Astrocyte (in vitro differentiated cells and primary cell): ENCODE measurements at regions not wholly inside any gene's neighbourhood (a gene's known extent, or its start where the extent isn't known, plus 50 kb on each side); places are given as distances from the start of the nearest gene placed in this dataset.

Experiments
- DNase-seq: peaks from one replicate; pipeline ENCODE4 v3.0.0-alpha.2; 2010; ENCODE audit warnings: low read depth
- FAIRE-seq: peaks from 2 replicates; lab custom pipeline; 2011; peaks lifted over from hg19 to GRCh38; lab: Jason Lieb, UNC
- H2AFZ ChIP-seq: 2 replicates; pipeline ENCODE4 v1.6.0; 2012; ENCODE audit warnings: low read depth, low read length, inconsistent platforms
- H3K27ac ChIP-seq: 2 replicates; pipeline ENCODE4 v1.5.1; 2011; ENCODE audit warnings: low read depth, low read length, inconsistent platforms
- H3K27me3 ChIP-seq: 2 replicates; pipeline ENCODE4 v1.6.0; 2011; ENCODE audit warnings: low read length, inconsistent platforms; ENCODE audit not compliant: insufficient read depth
- H3K36me3 ChIP-seq: 2 replicates; pipeline ENCODE4 v1.5.1; 2011; ENCODE audit warnings: low read length, inconsistent platforms; ENCODE audit not compliant: insufficient read depth
- H3K4me1 ChIP-seq: 2 replicates; pipeline ENCODE4 v1.5.1; 2011; ENCODE audit warnings: low read length, inconsistent platforms; ENCODE audit not compliant: insufficient read depth
- H3K4me2 ChIP-seq: 2 replicates; pipeline ENCODE4 v1.6.0; 2012; ENCODE audit warnings: low read length, inconsistent platforms
- H3K4me3 ChIP-seq: 2 replicates; pipeline ENCODE4 v1.5.1; 2011; ENCODE audit warnings: low read depth, mild to moderate bottlenecking, low read length, inconsistent platforms; ENCODE audit not compliant: insufficient read depth
- H3K79me2 ChIP-seq: 2 replicates; pipeline ENCODE4 v1.6.0; 2012; ENCODE audit warnings: mild to moderate bottlenecking, low read length, inconsistent platforms; ENCODE audit not compliant: insufficient read depth
- H3K9ac ChIP-seq: 2 replicates; pipeline ENCODE4 v1.6.0; 2012; ENCODE audit warnings: mild to moderate bottlenecking, low read length, inconsistent platforms
- H3K9me3 ChIP-seq: 2 replicates; pipeline ENCODE4 v1.5.1; 2012; ENCODE audit warnings: low read depth, mild to moderate bottlenecking, low read length, inconsistent platforms; ENCODE audit not compliant: insufficient read depth
- H4K20me1 ChIP-seq: 2 replicates; pipeline ENCODE4 v1.6.0; 2012; ENCODE audit warnings: low read length, inconsistent platforms; ENCODE audit not compliant: insufficient read depth
- H3K27ac Mint-ChIP-seq: one replicate; pipeline ENCODE4 v1.8.0; 2021; ENCODE audit warnings: mild to moderate bottlenecking, mixed read lengths; ENCODE audit not compliant: unreplicated experiment
- H3K27me3 Mint-ChIP-seq: one replicate; pipeline ENCODE4 v1.8.0; 2021; ENCODE audit warnings: low read depth, mixed read lengths; ENCODE audit not compliant: unreplicated experiment
- H3K36me3 Mint-ChIP-seq: one replicate; pipeline ENCODE4 v1.8.0; 2021; ENCODE audit warnings: low read depth, mixed read lengths; ENCODE audit not compliant: unreplicated experiment
- H3K4me1 Mint-ChIP-seq: one replicate; pipeline ENCODE4 v1.8.0; 2021; ENCODE audit warnings: low read depth, mixed read lengths; ENCODE audit not compliant: unreplicated experiment
- H3K4me3 Mint-ChIP-seq: one replicate; pipeline ENCODE4 v1.8.0; 2021; ENCODE audit warnings: mild to moderate bottlenecking, moderate library complexity, mixed read lengths; ENCODE audit not compliant: unreplicated experiment
- H3K9me3 Mint-ChIP-seq: one replicate; pipeline ENCODE4 v1.8.0; 2021; ENCODE audit warnings: mild to moderate bottlenecking, mixed read lengths; ENCODE audit not compliant: unreplicated experiment
- CTCF ChIP-seq: IDR thresholded peaks from 2 replicates; pipeline ENCODE4 v1.5.1; 2011; ENCODE audit warnings: low read depth, mild to moderate bottlenecking, inconsistent platforms, low read length, moderate library complexity; ENCODE audit not compliant: insufficient read depth
- EZH2 ChIP-seq: IDR thresholded peaks from 2 replicates; pipeline ENCODE4 v1.6.1; 2012; ENCODE audit warnings: mild to moderate bottlenecking, low read length, inconsistent platforms; ENCODE audit not compliant: insufficient read depth

GRCh38 chr1:101185421-101185820 is 51.4 kb upstream of the S1PR1 start:
- H3K4me2 ChIP-seq: peak overlapping the region; percentile 63
- H3K9ac ChIP-seq: no peak overlapping the region
- peaks cover 3% of the 10 kb centered on the region for H3K9me3 Mint-ChIP-seq
- H3K27ac Mint-ChIP-seq: no peak overlapping the region
- no peak overlapping the region for H3K4me3 Mint-ChIP-seq
- H3K79me2 ChIP-seq: no peaks in the 10 kb centered on the region
- TF ChIP-seq CTCF: no peak
- H3K27ac ChIP-seq: peak overlapping the region; percentile 44
- peaks cover 16% of the 10 kb centered on the region for H3K4me1 ChIP-seq
- H3K27me3 ChIP-seq: no peaks in the 10 kb centered on the region
- no peaks in the 10 kb centered on the region for H3K36me3 ChIP-seq
- peak overlapping the region; percentile 21 for H3K4me3 ChIP-seq
- H3K9me3 ChIP-seq: no peaks in the 10 kb centered on the region
- FAIRE-seq: no peak
- H4K20me1 ChIP-seq: no peaks in the 10 kb centered on the region
- H3K4me1 Mint-ChIP-seq: peaks cover 8% of the 10 kb centered on the region
- H3K27me3 Mint-ChIP-seq: no peaks in the 10 kb centered on the region
- no peak overlapping the region for H2AFZ ChIP-seq
- H3K36me3 Mint-ChIP-seq: no peaks in the 10 kb centered on the region
- DNase-seq: peak; percentile 65

GRCh38 chr1:101183388-101183699 is 53.5 kb upstream of the S1PR1 start:
- Histone ChIP-seq H3K27ac (no peak overlapping the region), H3K27me3 (no peaks in the 10 kb centered on the region), H4K20me1 (no peaks in the 10 kb centered on the region), H3K79me2 (no peaks in the 10 kb centered on the region), H3K36me3 (no peaks in the 10 kb centered on the region), H3K9me3 (no peaks in the 10 kb centered on the region), H3K4me2 (no peak overlapping the region), H3K9ac (no peak overlapping the region), H2AFZ (no peak overlapping the region), H3K4me3 (no peak overlapping the region), H3K4me1 (peaks cover 16% of the 10 kb centered on the region)
- FAIRE-seq (peak; percentile 13), DNase-seq (peak; percentile 9)
- H3K9me3 Mint-ChIP-seq: peaks cover under 1% of the 10 kb centered on the region
- TF ChIP-seq EZH2 (no peak), CTCF (no peak)
- peaks cover 10% of the 10 kb centered on the region for H3K4me1 Mint-ChIP-seq
- no peak overlapping the region for H3K4me3 Mint-ChIP-seq
- H3K27ac Mint-ChIP-seq: no peak overlapping the region
- H3K36me3 Mint-ChIP-seq: no peaks in the 10 kb centered on the region
- H3K27me3 Mint-ChIP-seq: no peaks in the 10 kb centered on the region

- Mint-ChIP-seq H3K36me3 (no peaks in the 10 kb centered on the region), H3K9me3 (no peaks in the 10 kb centered on the region), H3K27me3 (no peaks in the 10 kb centered on the region), H3K27ac (no peak overlapping the region), H3K4me1 (peaks cover 10% of the 10 kb centered on the region), H3K4me3 (no peak overlapping the region)
- H4K20me1 ChIP-seq: no peaks in the 10 kb centered on the region
- H2AFZ ChIP-seq: no peak overlapping the region
- H3K4me2 ChIP-seq: no peak overlapping the region
- H3K79me2 ChIP-seq: no peaks in the 10 kb centered on the region
- no peaks in the 10 kb centered on the region for H3K36me3 ChIP-seq
- no peak overlapping the region for H3K4me3 ChIP-seq
- DNase-seq (no peak), FAIRE-seq (no peak)
- H3K27ac ChIP-seq: no peak overlapping the region
- TF ChIP-seq CTCF (no peak), EZH2 (no peak)
- no peaks in the 10 kb centered on the region for H3K9me3 ChIP-seq
- H3K9ac ChIP-seq: no peak overlapping the region
- no peaks in the 10 kb centered on the region for H3K27me3 ChIP-seq
- H3K4me1 ChIP-seq: peaks cover 16% of the 10 kb centered on the region
These were observed 54.0 kb upstream of the S1PR1 start for GRCh38 chr1:101182627-101183387.
